Heart left ventricle (tissue), 13 donors: ENCODE measurements at regions not wholly inside any gene's neighbourhood (a gene's known extent, or its start where the extent isn't known, plus 50 kb on each side); places are given as distances from the start of the nearest gene placed in this dataset.

Source experiments
- CTCF ChIP-seq, 12 donors: fragments of 200-600 bp; sonication (generic) in 4 of 12; IDR thresholded peaks; one replicate each; pipeline versions ENCODE4 v1.5.0 to v1.8.0; 2018 to 2022; ENCODE audit warnings: antibody characterized with exemption in 12 of 12, mild to moderate bottlenecking in 5 of 12
- POLR2A ChIP-seq, 2 donors: fragments of 450-650 bp; IDR thresholded peaks; one replicate each; pipeline ENCODE4 v1.6.1; 2017; ENCODE audit warnings: antibody characterized with exemption in 2 of 2, mild to moderate bottlenecking in 2 of 2, moderate library complexity in 2 of 2
- donor health status: ischemic (EF 13 %, LVEDD 7.1; RV severe dilation, severe dysfunction).
- donor health status: DM: no; HTN: yes; CAD: no.
- donor health status: DM: no; HTN: no; CAD: no.
- donor health status: ischemic (EF 25% LVEDD 6.9; RV normal size, moderate dysfunction).
- donor health status: ischemic (EF 25% LVEDD 5.7; RV mildly dilated, moderate dysfunction).
- donor health status: ischemic (EF 35%, LVEDD 5.7; RV mildly dilated, moderate dysfunction).
- donor health status: nonischemic (EF 11% LVEDD 7.7; RV severe dilation, severe dysfunction).
- donor health status: DM: yes; HTN: yes; CAD: no.
- donor health status: PGD.
- donor health status: ischemic (EF 29% LVEDD 5.4; RV normal size, mild dysfunction).
- donor health status: nonischemic (EF 23%, LVEDD 6.1; RV moderate dilation, normal function).

GRCh38 chr13:90943946-90944345 lies 403.5 kb upstream of the MIR17HG start:
- TF ChIP-seq CTCF (IDR thresholded peaks at IDR 0.05) (no peak), POLR2A (IDR thresholded peaks at IDR 0.05) (no peak)
